Psoas muscle (tissue), 7 donors: ENCODE measurements at regions not wholly inside any gene's neighbourhood (a gene's known extent, or its start where the extent isn't known, plus 50 kb on each side); places are given as distances from the start of the nearest gene placed in this dataset.
A peak's percentile ranks its signal among the peaks of the same experiment; 100 is the strongest.

Experiments
- ATAC-seq, 4 donors: fragments of 200-7000 bp; cut with Tn5 transposase; one replicate each; pipeline ENCODE4 v1.9.1; 2020; ENCODE audit warnings: moderate library complexity in 3 of 4, mild to moderate bottlenecking in 2 of 4
- DNase-seq, 2 donors: peaks; one replicate each; pipeline ENCODE4 v3.0.0-alpha.2; 2020
- H3K27ac ChIP-seq: fragments of 200-600 bp; one replicate; pipeline ENCODE4 v1.8.0; 2022
- H3K27me3 ChIP-seq, 3 donors: fragments of 200-600 bp in 1 of 3; one replicate each; pipeline versions ENCODE4 v1.6.1 to v1.8.0; 2013 to 2022; ENCODE audit warnings: low read length in 2 of 3, mild to moderate bottlenecking in 2 of 3, moderate library complexity in 1 of 3; ENCODE audit not compliant: insufficient read depth in 3 of 3
- H3K36me3 ChIP-seq, 2 donors: fragments of 200-600 bp in 1 of 2; one replicate each; pipeline versions ENCODE4 v1.6.1 to v1.8.0; 2013 to 2022; ENCODE audit warnings: low read depth in 1 of 2, mild to moderate bottlenecking in 1 of 2, moderate library complexity in 1 of 2; ENCODE audit not compliant: insufficient read depth in 1 of 2
- H3K4me1 ChIP-seq: fragments of 200-600 bp; one replicate; pipeline ENCODE4 v1.8.0; 2022
- H3K4me3 ChIP-seq: fragments of 200-600 bp; one replicate; pipeline ENCODE4 v1.8.0; 2022; ENCODE audit warnings: mild to moderate bottlenecking
- H3K9me3 ChIP-seq: fragments of 200-600 bp; one replicate; pipeline ENCODE4 v1.8.0; 2022
- WGBS, 3 donors: extraction: QIAGEN DNeasy Blood & Tissue Kit; methylation state at CpG; one replicate each; pipeline versions ENCODE4 v1.1.6 to v1.1.7; 2013; 5-methylcytosine and 5-hydroxymethylcytosine counted together
- intact Hi-C, 2 donors: fragments of 100-400 bp; cut with DNase I; formaldehyde crosslinking; loops; one replicate each; pipeline versions ENCODE4 v1.11.0 to v1.14.2; 2022
- TF ChIP-seq, protein P1 (sequence below): fragments of 200-600 bp; IDR thresholded peaks from one replicate; pipeline ENCODE4 v1.8.0; 2022; ENCODE audit warnings: antibody characterized with exemption
- donor health status: healthy with polysubstance abuse.
- donor health status: DM: no; HTN: no; CAD: no; lungs with moderate emphysema.
- donor health status: Bipolar disorder and iron deficiency.
- donor health status: healthy.
- donor health status: DM: yes; HTN: yes; CAD: no.
- donor health status: DM: no; HTN: no; CAD: no.
- donor health status: DM: yes; HTN: yes; CAD: no.

DNA sequence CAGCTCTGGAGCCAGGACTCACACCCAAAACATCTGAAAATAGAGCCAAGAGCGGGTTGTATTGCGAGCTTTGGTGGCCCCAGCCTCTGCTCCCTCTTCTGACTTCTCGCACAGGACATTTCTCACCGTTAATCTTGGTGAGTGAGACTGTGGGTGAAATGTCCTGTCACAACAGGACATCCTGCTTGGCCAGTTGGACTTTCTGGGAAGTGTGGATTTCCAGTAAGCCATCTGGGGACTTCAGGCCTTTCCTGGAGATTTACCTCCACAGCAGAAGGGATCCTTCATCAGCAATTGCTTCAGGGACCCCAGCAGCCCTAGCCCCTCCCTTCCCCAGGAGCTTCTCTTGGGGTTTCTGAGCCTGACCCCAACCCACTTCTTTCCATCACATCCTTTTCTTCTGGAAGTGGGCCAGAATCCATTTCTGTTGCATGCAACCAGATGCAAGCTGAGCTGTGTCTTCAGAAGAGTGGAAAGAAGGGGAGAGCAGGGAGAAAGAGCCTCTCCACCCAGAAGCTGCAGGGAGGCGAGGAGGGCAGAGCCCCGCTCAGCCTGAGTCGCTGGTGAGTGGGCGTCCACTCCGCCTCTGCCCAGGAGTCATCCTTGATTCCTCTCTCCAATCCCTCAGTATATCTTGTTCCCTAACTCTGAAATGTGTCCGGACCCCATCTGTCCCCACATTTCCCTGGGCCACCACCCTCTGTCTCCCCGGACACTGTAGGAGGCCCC lies 50.3 kb upstream of the GADD45G start:
- TF ChIP-seq, protein P1, sequence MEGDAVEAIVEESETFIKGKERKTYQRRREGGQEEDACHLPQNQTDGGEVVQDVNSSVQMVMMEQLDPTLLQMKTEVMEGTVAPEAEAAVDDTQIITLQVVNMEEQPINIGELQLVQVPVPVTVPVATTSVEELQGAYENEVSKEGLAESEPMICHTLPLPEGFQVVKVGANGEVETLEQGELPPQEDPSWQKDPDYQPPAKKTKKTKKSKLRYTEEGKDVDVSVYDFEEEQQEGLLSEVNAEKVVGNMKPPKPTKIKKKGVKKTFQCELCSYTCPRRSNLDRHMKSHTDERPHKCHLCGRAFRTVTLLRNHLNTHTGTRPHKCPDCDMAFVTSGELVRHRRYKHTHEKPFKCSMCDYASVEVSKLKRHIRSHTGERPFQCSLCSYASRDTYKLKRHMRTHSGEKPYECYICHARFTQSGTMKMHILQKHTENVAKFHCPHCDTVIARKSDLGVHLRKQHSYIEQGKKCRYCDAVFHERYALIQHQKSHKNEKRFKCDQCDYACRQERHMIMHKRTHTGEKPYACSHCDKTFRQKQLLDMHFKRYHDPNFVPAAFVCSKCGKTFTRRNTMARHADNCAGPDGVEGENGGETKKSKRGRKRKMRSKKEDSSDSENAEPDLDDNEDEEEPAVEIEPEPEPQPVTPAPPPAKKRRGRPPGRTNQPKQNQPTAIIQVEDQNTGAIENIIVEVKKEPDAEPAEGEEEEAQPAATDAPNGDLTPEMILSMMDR = no peak
- Histone ChIP-seq H3K9me3 (no peaks in the 10 kb centered on the region), H3K4me3 (no peak overlapping the region), H3K27ac (no peak overlapping the region), H3K4me1 (no peaks in the 10 kb centered on the region), H3K36me3 (no peaks in the 10 kb centered on the region), H3K27me3 (no peaks in the 10 kb centered on the region)
- intact Hi-C loops = no loop called here
- ATAC-seq (no peak), DNase-seq (no peak)
- WGBS, 3 donors = 85 to 89% (median 85%) methylated on average over 11 of the region's 11 CpGs

DNA sequence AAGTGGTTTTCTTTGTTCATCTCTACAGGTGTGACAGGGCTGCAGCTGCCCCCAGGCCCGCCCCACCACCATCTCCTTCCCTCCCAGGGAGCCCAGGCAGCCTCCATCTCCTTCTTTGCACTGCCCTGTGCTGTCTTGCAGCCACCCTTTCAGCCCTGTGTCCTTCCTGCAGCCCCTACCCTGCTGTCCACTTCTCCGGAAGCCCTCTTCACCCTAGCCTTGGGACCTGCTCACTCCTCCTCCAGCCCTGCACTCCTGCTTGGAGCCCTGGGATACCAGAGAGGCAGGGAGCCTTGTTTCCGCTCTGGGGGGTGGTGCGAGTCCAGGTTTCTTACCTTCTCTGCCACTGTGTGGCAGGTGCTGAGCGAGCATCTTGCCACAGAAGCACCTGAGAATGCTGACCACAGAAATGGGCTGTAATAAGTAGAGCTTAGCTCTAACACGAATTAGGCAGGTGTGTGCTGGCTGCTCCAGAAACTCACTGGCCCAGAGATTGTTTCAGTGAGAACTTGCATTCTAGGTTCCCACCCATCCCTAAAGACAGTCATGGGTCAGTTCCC lies 51.3 kb upstream of the GADD45G start:
- no peak for DNase-seq
- 87 to 94% (median 92%) methylated on average over 6 of the region's 6 CpGs for WGBS, 3 donors
- intact Hi-C loops = no loop called here
- no peaks in the 10 kb centered on the region for H3K4me1 ChIP-seq
- TF ChIP-seq, protein P1 = no peak
- no peak overlapping the region for H3K27ac ChIP-seq
- H3K9me3 ChIP-seq = no peaks in the 10 kb centered on the region
- ATAC-seq = no peak
- no peak overlapping the region for H3K4me3 ChIP-seq
- no peaks in the 10 kb centered on the region for H3K27me3 ChIP-seq
- no peaks in the 10 kb centered on the region for H3K36me3 ChIP-seq

DNA sequence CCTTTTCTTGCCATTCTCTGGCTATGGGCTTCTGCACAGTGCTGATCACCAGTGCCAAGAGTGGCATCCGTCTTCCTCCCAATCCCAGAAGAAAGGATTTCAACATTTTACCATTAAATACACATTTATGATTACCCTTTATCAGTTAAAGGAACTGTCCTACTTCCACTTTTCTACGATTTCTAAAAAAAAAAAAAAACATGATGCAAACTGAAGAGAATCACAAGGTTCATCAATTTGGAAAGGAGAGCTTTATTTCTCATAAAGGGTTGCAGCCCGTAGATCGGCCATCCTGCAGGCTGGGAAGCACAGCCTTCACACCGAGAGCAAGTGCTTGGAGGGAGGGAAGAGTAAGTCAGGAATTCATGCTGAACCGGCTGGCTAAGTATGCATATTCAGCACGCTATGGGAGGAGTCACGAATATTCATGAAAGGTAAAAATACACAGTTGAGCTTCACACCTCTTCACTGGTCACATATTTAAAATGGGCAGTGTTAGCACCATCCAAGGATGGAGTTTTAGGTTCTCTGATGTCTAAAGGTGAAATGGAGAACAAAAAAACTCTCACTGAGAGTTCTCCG lies 52.5 kb upstream of the SEMA4D start:
- intact Hi-C loops = no loop called here
- Histone ChIP-seq H3K4me1 (no peaks in the 10 kb centered on the region), H3K4me3 (no peak overlapping the region), H3K9me3 (no peaks in the 10 kb centered on the region), H3K27ac (no peak overlapping the region), H3K27me3 (no peaks in the 10 kb centered on the region), H3K36me3 (no peaks in the 10 kb centered on the region)
- ATAC-seq = no peak
- TF ChIP-seq, protein P1 = no peak
- 65 to 68% (median 68%) methylated on average over 9 of the region's 9 CpGs for WGBS, 3 donors
- DNase-seq = no peak

DNA sequence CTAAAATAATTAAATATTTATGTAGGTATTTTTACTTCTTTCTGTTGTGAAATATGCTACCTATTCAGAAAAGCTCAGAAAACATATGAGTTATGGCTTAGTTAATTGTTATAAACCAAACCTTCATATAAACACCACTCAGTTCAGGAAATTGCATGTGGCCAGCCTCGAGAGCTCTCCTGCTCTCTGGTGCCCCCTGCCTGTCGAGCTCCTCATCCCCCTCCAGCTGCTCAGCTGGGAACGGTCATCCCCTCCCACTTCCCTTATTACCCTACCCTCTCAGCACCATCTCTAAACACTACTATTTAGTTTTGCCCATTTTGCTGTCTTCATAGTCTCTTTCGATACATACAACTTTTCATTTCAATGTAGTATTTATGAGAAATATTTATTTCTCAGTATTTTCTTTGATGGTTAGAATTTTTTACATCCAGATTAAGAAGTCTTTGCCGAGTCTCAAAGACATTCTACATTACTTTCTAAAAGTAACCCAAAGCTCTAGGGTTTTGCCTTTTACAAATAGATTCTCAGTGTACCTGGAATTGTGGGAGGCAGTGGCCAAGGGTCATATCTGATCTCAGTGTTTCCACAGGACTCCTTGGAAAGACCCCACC lies 51.2 kb upstream of the SEMA4D start:
- Histone ChIP-seq H3K27me3 (no peaks in the 10 kb centered on the region), H3K4me1 (no peaks in the 10 kb centered on the region), H3K9me3 (no peaks in the 10 kb centered on the region), H3K36me3 (no peaks in the 10 kb centered on the region), H3K27ac (no peak overlapping the region), H3K4me3 (no peak overlapping the region)
- peak; percentile 76 to 89 for DNase-seq
- 23 to 29% (median 24%) methylated on average over 5 of the region's 5 CpGs for WGBS, 3 donors
- ATAC-seq = peak; percentile 95 to 99 (median 96)
- intact Hi-C loops = loop anchor here (2.0 to 10.0 kb wide), 7 partner anchors 52 to 374 kb away; partner anchors contain the start of genes SECISBP2 (in 1 of the 2), SEMA4D (in 1 of the 2) and SHC3 (in 1 of the 2)
- TF ChIP-seq, protein P1 = peak; percentile 98
